ENCODE measurements at regions not wholly inside any gene's neighbourhood (a gene's known extent, or its start where the extent isn't known, plus 50 kb on each side); places are given as distances from the start of the nearest gene placed in this dataset.
"Not testable (repeated sequence)": the region's sequence is repeated elsewhere in the genome, so short reads cannot be mapped to it uniquely, and the experiment has no call there.

DNA sequence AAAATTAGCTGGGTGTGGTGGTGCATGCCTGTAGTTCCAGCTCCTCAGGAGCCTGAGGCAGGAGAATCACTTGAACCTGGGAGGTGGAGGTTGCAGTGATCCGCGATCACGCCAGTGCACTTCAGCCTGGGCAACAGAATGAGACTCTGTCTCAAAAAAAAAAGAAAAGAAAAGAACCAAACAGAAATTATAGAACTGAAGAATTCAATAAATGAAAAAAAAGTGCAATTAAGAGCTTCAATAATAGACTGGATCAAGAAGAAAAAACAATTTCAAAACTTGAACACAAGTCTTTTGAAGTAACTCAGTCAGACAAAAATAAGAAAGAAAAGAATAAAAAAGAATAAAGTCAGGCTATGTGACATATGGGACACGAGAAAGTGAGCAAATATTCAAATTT lies 175.8 kb upstream of the ZSWIM2 start:
- no peak for DNase-seq (ENCODE audit: low spot score, unreplicated experiment)
- Mint-ChIP-seq H3K4me1 (ENCODE audit: low read depth) (no peaks in the 10 kb centered on the region), H3K4me3 (ENCODE audit: low read depth) (no peak overlapping the region), H3K27ac (no peak overlapping the region), H3K36me3 (ENCODE audit: insufficient read depth) (no peaks in the 10 kb centered on the region), H3K9me3 (ENCODE audit: low read depth) (peaks cover 3% of the 10 kb centered on the region), H3K27me3 (no peaks in the 10 kb centered on the region)
- TF ChIP-seq, protein P1, sequence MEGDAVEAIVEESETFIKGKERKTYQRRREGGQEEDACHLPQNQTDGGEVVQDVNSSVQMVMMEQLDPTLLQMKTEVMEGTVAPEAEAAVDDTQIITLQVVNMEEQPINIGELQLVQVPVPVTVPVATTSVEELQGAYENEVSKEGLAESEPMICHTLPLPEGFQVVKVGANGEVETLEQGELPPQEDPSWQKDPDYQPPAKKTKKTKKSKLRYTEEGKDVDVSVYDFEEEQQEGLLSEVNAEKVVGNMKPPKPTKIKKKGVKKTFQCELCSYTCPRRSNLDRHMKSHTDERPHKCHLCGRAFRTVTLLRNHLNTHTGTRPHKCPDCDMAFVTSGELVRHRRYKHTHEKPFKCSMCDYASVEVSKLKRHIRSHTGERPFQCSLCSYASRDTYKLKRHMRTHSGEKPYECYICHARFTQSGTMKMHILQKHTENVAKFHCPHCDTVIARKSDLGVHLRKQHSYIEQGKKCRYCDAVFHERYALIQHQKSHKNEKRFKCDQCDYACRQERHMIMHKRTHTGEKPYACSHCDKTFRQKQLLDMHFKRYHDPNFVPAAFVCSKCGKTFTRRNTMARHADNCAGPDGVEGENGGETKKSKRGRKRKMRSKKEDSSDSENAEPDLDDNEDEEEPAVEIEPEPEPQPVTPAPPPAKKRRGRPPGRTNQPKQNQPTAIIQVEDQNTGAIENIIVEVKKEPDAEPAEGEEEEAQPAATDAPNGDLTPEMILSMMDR (IDR thresholded peaks at IDR 0.05; ENCODE audit: unreplicated experiment): no peak

DNA sequence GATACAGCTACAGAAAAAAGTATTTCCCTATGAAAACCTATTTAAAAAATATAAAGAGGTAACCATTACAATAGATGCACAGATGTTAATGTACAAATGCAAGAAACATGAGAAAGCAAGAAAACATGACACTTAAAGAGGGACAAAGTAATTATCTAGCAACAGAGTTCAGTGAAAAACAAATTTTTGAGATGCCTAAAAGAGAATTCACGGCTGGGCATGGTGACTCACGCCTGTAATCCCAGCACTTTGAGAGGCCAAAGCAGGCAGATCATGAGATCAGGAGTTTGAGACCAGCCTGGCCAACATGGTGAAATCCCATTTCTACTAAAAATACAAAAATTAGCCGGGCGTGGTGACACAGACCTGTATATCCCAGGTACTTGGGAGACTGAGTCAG lies 175.0 kb upstream of the ZSWIM2 start:
- not testable (repeated sequence) for DNase-seq (ENCODE audit: low spot score, unreplicated experiment); H3K9me3 Mint-ChIP-seq (ENCODE audit: low read depth); H3K4me3 Mint-ChIP-seq (ENCODE audit: low read depth); H3K27me3 Mint-ChIP-seq; H3K27ac Mint-ChIP-seq; H3K4me1 Mint-ChIP-seq (ENCODE audit: low read depth); H3K36me3 Mint-ChIP-seq (ENCODE audit: insufficient read depth)

- Mint-ChIP-seq H3K4me3 (ENCODE audit: low read depth) (no peak overlapping the region), H3K27me3 (no peaks in the 10 kb centered on the region), H3K4me1 (ENCODE audit: low read depth) (no peaks in the 10 kb centered on the region), H3K9me3 (ENCODE audit: low read depth) (peaks cover 3% of the 10 kb centered on the region), H3K27ac (no peak overlapping the region), H3K36me3 (ENCODE audit: insufficient read depth) (no peaks in the 10 kb centered on the region)
- TF ChIP-seq, protein P1 (IDR thresholded peaks at IDR 0.05; ENCODE audit: unreplicated experiment): no peak
- no peak for DNase-seq (ENCODE audit: low spot score, unreplicated experiment)
Measured at GRCh38 chr2:187017438-187017837, 168.5 kb upstream of the ZSWIM2 start.

GRCh38 chr2:187013058-187013457 lies 164.1 kb upstream of the ZSWIM2 start:
- Mint-ChIP-seq H3K36me3 (ENCODE audit: insufficient read depth) (no peaks in the 10 kb centered on the region), H3K4me1 (ENCODE audit: low read depth) (no peaks in the 10 kb centered on the region), H3K9me3 (ENCODE audit: low read depth) (peaks cover 3% of the 10 kb centered on the region), H3K4me3 (ENCODE audit: low read depth) (no peak overlapping the region), H3K27ac (no peak overlapping the region), H3K27me3 (no peaks in the 10 kb centered on the region)
- DNase-seq (ENCODE audit: low spot score, unreplicated experiment): no peak
- TF ChIP-seq, protein P1 (IDR thresholded peaks at IDR 0.05; ENCODE audit: unreplicated experiment): no peak

DNA sequence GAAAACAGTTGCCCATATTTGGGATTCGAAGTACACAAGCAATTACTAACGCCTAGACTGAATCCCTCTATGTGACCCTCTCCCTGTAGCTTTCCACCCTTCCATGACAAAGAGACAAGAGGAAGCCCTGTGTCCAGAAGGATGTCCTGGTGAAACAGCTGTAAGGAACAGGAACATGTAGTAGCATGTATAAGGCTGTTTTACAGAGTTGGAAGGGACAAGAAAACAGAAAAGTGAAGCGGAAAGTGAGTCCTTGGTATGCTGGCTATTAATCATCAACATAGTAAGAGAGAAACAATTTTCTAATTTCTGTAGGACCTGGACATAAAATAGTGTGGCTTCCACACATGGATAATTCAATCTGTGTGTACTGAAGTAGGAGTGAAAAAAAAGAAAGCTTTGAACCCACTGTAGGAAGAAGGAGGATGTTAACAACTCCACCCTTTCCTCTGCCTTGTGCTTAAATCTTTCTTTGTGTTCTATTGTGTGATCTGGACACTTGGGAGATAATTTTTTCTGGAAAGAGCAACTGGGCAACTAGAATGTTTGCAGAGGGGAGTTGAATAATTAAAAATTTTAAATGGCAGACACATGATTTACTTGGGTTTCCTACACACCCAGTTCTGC lies 162.3 kb upstream of the ZSWIM2 start:
- Mint-ChIP-seq H3K27ac (no peak overlapping the region), H3K4me3 (ENCODE audit: low read depth) (no peak overlapping the region), H3K9me3 (ENCODE audit: low read depth) (no peaks in the 10 kb centered on the region), H3K4me1 (ENCODE audit: low read depth) (no peaks in the 10 kb centered on the region), H3K36me3 (ENCODE audit: insufficient read depth) (no peaks in the 10 kb centered on the region), H3K27me3 (no peaks in the 10 kb centered on the region)
- DNase-seq (ENCODE audit: low spot score, unreplicated experiment): no peak
- TF ChIP-seq, protein P1 (IDR thresholded peaks at IDR 0.05; ENCODE audit: unreplicated experiment): no peak

DNA sequence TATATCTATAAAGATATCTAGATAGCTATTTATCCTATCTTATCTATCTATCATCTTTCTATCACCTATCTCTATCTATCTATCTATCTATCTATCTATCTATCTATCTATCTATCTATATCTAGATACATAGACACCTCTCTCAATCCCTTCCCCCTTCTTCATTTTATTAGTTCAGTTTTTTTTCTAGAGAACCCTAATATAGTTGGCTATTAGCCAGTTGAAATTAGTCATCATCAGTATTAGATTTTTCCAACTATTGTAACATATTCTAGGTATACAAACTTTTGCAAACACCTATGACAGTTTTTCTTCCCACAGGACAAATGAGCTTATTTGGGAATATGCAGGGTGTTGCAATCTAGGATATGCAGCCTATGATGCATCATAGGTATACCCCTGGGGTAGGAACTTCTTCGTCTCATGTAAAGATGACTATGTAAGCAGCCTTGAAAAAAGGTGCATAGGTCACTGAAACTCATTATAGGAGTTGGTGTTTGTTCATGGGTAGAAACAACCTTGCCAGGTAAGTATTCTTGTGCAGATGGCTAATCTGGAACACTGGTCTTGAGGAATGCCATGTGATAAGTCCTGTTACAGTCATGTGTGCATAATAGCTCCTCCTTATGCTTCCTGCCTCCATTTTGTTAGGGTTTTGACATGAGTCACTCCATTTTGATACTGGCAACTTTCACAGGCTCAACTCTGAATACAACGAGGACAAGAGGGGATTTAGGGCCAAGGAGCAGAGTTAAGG lies 160.7 kb upstream of the ZSWIM2 start:
- no peak for DNase-seq (ENCODE audit: low spot score, unreplicated experiment)
- Mint-ChIP-seq H3K27ac (no peak overlapping the region), H3K36me3 (ENCODE audit: insufficient read depth) (no peaks in the 10 kb centered on the region), H3K4me1 (ENCODE audit: low read depth) (no peaks in the 10 kb centered on the region), H3K27me3 (no peaks in the 10 kb centered on the region), H3K4me3 (ENCODE audit: low read depth) (no peak overlapping the region), H3K9me3 (ENCODE audit: low read depth) (no peaks in the 10 kb centered on the region)
- TF ChIP-seq, protein P1 (IDR thresholded peaks at IDR 0.05; ENCODE audit: unreplicated experiment): no peak
